H1 (cell line): ENCODE measurements at regions not wholly inside any gene's neighbourhood (a gene's known extent, or its start where the extent isn't known, plus 50 kb on each side); places are given as distances from the start of the nearest gene placed in this dataset.

Experiments used
- BACH1 ChIP-seq: IDR thresholded peaks from 2 replicates; pipeline ENCODE4 v1.6.1; 2012; ENCODE audit warnings: low read length, improper control_type of control experiment
- CBX5 ChIP-seq: fragments of 300-800, 300-1000 bp; sonication (generic); IDR thresholded peaks from 2 replicates; pipeline ENCODE4 v1.7.1; 2016; ENCODE audit warnings: antibody characterized with exemption, low read length, low read depth
- RNF2 ChIP-seq: fragments of 200-900, 300-1000 bp; sonication (generic); IDR thresholded peaks from 2 replicates; pipeline ENCODE4 v1.7.1; 2016; ENCODE audit warnings: borderline replicate concordance, low read depth, mild to moderate bottlenecking, antibody characterized with exemption, low read length; ENCODE audit not compliant: poor library complexity, severe bottlenecking; ENCODE audit errors: missing control alignments
- SRF ChIP-seq: IDR thresholded peaks from 2 replicates; pipeline ENCODE4 v1.6.1; 2011; ENCODE audit warnings: mild to moderate bottlenecking, low read depth, low read length, moderate library complexity

DNA sequence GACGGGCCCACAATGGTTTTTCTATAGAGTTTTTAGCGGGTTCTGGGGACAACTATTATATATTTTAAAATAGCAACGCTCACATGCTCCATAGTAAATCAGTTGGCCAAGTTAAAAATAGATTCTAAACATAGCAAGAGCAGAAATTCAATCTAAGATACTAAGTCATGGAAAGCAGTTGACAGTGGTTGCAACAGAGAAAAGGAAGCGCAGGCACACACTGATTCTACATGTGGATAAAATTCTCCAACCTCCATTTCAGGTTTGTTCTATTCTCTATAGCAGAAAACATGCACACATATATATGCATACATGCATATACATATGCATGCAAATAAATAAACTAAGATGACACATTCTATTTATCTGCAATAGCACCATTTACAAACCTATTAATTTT lies 89.6 kb upstream of the HNRNPU start (continued):
- TF ChIP-seq SRF (no peak), RNF2 (no peak), BACH1 (no peak), CBX5 (no peak)
